GM04504 (cell line): ENCODE measurements at regions not wholly inside any gene's neighbourhood (a gene's known extent, or its start where the extent isn't known, plus 50 kb on each side); places are given as distances from the start of the nearest gene placed in this dataset.
A peak's percentile ranks its signal among the peaks of the same experiment; 100 is the strongest.

Experiments used
- DNase-seq: peaks from one replicate; pipeline ENCODE4 v3.0.0-alpha.2; 2012; ENCODE audit warnings: low read depth

GRCh38 chr18:56021809-56022195 is 433.8 kb upstream of the TCF4 start:
- no peak for DNase-seq

GRCh38 chr18:56021136-56021808 is 433.3 kb upstream of the TCF4 start:
- DNase-seq, result no peak

GRCh38 chr18:56019908-56020307 is 431.9 kb upstream of the TCF4 start:
- DNase-seq, result no peak

GRCh38 chr18:56019156-56019555 is 431.2 kb upstream of the TCF4 start:
- no peak for DNase-seq

- DNase-seq, result no peak
Observed at GRCh38 chr18:56009411-56009810, 421.4 kb upstream of the TCF4 start.

GRCh38 chr18:56003720-56004088 is 415.7 kb upstream of the TCF4 start:
- DNase-seq, result no peak

- DNase-seq, result no peak
Observed at GRCh38 chr18:56003009-56003719, 415.2 kb upstream of the TCF4 start.

GRCh38 chr18:56001576-56001975 is 413.6 kb upstream of the TCF4 start:
- no peak for DNase-seq

- DNase-seq, result no peak
Observed at GRCh38 chr18:56000041-56000440, 412.0 kb upstream of the TCF4 start.

GRCh38 chr18:55999641-56000040 is 411.6 kb upstream of the TCF4 start:
- no peak for DNase-seq

- DNase-seq, result no peak
Observed at GRCh38 chr18:55998801-55999385, 410.9 kb upstream of the TCF4 start.

- DNase-seq, result peak; percentile 65
Observed at GRCh38 chr18:55998071-55998522, 410.1 kb upstream of the TCF4 start.

- DNase-seq, result no peak
Observed at GRCh38 chr18:55997151-55997561, 409.2 kb upstream of the TCF4 start.

GRCh38 chr18:55996717-55997116 is 408.7 kb upstream of the TCF4 start:
- no peak for DNase-seq

- DNase-seq, result no peak
Observed at GRCh38 chr18:55990186-55990585, 402.2 kb upstream of the TCF4 start.

- no peak for DNase-seq
Observed at GRCh38 chr18:55988537-55988936, 400.5 kb upstream of the TCF4 start.

- no peak for DNase-seq
Observed at GRCh38 chr18:55983433-55983832, 395.4 kb upstream of the TCF4 start.

- no peak for DNase-seq
Observed at GRCh38 chr18:55982992-55983391, 395.0 kb upstream of the TCF4 start.

GRCh38 chr18:55981712-55982475 is 393.9 kb upstream of the TCF4 start:
- no peak for DNase-seq

- DNase-seq, result no peak
Observed at GRCh38 chr18:55974521-55974920, 386.5 kb upstream of the TCF4 start.

- DNase-seq, result no peak
Observed at GRCh38 chr18:55968550-55968949, 380.6 kb upstream of the TCF4 start.

- DNase-seq, result no peak
Observed at GRCh38 chr18:55967019-55967418, 379.0 kb upstream of the TCF4 start.

- DNase-seq, result no peak
Observed at GRCh38 chr18:55964171-55964570, 376.2 kb upstream of the TCF4 start.
